ENCODE measurements at regions not wholly inside any gene's neighbourhood (a gene's known extent, or its start where the extent isn't known, plus 50 kb on each side); places are given as distances from the start of the nearest gene placed in this dataset.

- no peak for TF ChIP-seq CTCF (IDR thresholded peaks at IDR 0.05)
- no peak for TF ChIP-seq POLR2AphosphoS5 (IDR thresholded peaks at IDR 0.05)
Observed at GRCh38 chr6:51049288-51049982, 230.8 kb downstream of the TFAP2B start.

All from stomach (tissue), 4 donors.